A673 (cell line): ENCODE measurements at regions not wholly inside any gene's neighbourhood (a gene's known extent, or its start where the extent isn't known, plus 50 kb on each side); places are given as distances from the start of the nearest gene placed in this dataset.

Source experiments
- BruUV-seq: library from RNA; stranded (reverse); fragments of 400-500 nt; replicated peaks from 2 replicates; lab custom pipeline; 2021; lab: Mats Ljungman, UMichigan
- CTCF ChIA-PET: fragments of 300-600 bp; sonication (Branson Sonifier 250); formaldehyde crosslinking; loops from one replicate; lab custom pipeline; 2022; ENCODE audit warnings: antibody characterized with exemption; lab: Charles Lee
- POLR2A ChIA-PET: fragments of 300-600 bp; sonication (Branson Sonifier 250); formaldehyde crosslinking; loops from one replicate; lab custom pipeline; 2022; ENCODE audit warnings: antibody characterized with exemption; ENCODE audit not compliant: low non-redundant PET; lab: Charles Lee
- DNase-seq: peaks from one replicate; pipeline ENCODE4 v3.0.0-alpha.2; 2015; ENCODE audit warnings: low spot score
- H3K27ac ChIP-seq: fragments of 200-600 bp; sonication (generic); 2 replicates; pipeline ENCODE4 v1.5.1; 2016; ENCODE audit warnings: mixed run types, low read depth, mild to moderate bottlenecking, mixed read lengths, antibody characterized with exemption, low read length; ENCODE audit not compliant: poor library complexity, severe bottlenecking
- H3K27me3 ChIP-seq: fragments of 200-600 bp; sonication (generic); replicated peaks from 2 replicates; pipeline ENCODE4 v1.6.1; 2017; ENCODE audit warnings: mixed run types, low read depth, mild to moderate bottlenecking, mixed read lengths, antibody characterized with exemption, low read length; ENCODE audit not compliant: insufficient read depth, poor library complexity
- H3K36me3 ChIP-seq: fragments of 200-600 bp; sonication (generic); 2 replicates; pipeline ENCODE4 v1.6.1; 2016; ENCODE audit warnings: mixed run types, mild to moderate bottlenecking, mixed read lengths, antibody characterized with exemption, low read length; ENCODE audit not compliant: insufficient read depth, poor library complexity, severe bottlenecking
- H3K4me1 ChIP-seq: fragments of 200-600 bp; sonication (generic); 2 replicates; pipeline ENCODE4 v1.6.1; 2017; ENCODE audit warnings: mixed run types, mild to moderate bottlenecking, mixed read lengths, antibody characterized with exemption, low read length; ENCODE audit not compliant: insufficient read depth, poor library complexity, severe bottlenecking
- H3K4me3 ChIP-seq: fragments of 200-600 bp; sonication (generic); 2 replicates; pipeline ENCODE4 v1.5.1; 2016; ENCODE audit warnings: low read depth, mixed run types, mild to moderate bottlenecking, mixed read lengths, low read length; ENCODE audit not compliant: poor library complexity, severe bottlenecking
- H3K9me3 ChIP-seq: fragments of 200-600 bp; sonication (generic); 2 replicates; pipeline ENCODE4 v1.6.1; 2016; ENCODE audit warnings: mixed run types, low read depth, mild to moderate bottlenecking, mixed read lengths, antibody characterized with exemption, low read length; ENCODE audit not compliant: poor library complexity, severe bottlenecking
- EZH2 ChIP-seq: fragments of 200-600 bp; sonication (generic); IDR thresholded peaks from 2 replicates; pipeline ENCODE4 v1.6.1; 2017; ENCODE audit warnings: borderline replicate concordance, low read depth, mild to moderate bottlenecking, mixed read lengths, antibody characterized with exemption, low read length; ENCODE audit not compliant: poor library complexity, severe bottlenecking
- intact Hi-C: fragments of 100-400 bp; cut with micrococcal nuclease; formaldehyde crosslinking; loops from one replicate; pipeline ENCODE4 v1.10.0; 2022; ENCODE audit not compliant: unreplicated experiment
- TF ChIP-seq, protein P1 (sequence below): fragments of 300-800, 200-600 bp; sonication (generic); conservative IDR thresholded peaks from 2 replicates; pipeline ENCODE4 v1.5.1; 2017; ENCODE audit warnings: low read depth, mild to moderate bottlenecking, antibody characterized with exemption, low read length, moderate library complexity, mixed read lengths

DNA sequence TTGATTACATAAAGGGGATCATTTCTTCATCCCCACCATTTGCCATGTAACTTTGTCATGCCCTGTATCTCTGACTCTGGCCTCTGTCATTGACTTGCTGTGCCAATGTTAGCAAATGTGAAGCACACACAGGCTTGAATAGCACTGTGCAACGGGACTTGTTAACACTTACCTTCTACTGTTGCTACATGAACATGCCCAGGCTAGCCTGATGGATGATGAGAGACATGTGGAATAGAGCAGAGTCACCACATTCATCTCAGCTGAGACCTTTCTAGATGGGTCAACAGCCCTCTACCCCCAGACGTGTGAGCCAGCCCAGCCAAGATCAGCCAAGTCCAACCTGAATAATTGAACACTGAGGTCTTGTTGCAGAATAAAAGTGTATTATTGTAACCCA, 162.1 kb upstream of the SALL1 start:
- POLR2A ChIA-PET = no interaction called here
- BruUV-seq = no TSS peak
- no peaks in the 10 kb centered on the region for H3K27me3 ChIP-seq
- H3K36me3 ChIP-seq = no peaks in the 10 kb centered on the region
- DNase-seq = no peak
- intact Hi-C loops = no loop called here
- no peak overlapping the region for H3K27ac ChIP-seq
- H3K4me1 ChIP-seq = no peaks in the 10 kb centered on the region
- no peaks in the 10 kb centered on the region for H3K9me3 ChIP-seq
- TF ChIP-seq, protein P1, sequence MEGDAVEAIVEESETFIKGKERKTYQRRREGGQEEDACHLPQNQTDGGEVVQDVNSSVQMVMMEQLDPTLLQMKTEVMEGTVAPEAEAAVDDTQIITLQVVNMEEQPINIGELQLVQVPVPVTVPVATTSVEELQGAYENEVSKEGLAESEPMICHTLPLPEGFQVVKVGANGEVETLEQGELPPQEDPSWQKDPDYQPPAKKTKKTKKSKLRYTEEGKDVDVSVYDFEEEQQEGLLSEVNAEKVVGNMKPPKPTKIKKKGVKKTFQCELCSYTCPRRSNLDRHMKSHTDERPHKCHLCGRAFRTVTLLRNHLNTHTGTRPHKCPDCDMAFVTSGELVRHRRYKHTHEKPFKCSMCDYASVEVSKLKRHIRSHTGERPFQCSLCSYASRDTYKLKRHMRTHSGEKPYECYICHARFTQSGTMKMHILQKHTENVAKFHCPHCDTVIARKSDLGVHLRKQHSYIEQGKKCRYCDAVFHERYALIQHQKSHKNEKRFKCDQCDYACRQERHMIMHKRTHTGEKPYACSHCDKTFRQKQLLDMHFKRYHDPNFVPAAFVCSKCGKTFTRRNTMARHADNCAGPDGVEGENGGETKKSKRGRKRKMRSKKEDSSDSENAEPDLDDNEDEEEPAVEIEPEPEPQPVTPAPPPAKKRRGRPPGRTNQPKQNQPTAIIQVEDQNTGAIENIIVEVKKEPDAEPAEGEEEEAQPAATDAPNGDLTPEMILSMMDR = no peak
- no peak for TF ChIP-seq EZH2
- CTCF ChIA-PET = no interaction called here
- no peak overlapping the region for H3K4me3 ChIP-seq

DNA sequence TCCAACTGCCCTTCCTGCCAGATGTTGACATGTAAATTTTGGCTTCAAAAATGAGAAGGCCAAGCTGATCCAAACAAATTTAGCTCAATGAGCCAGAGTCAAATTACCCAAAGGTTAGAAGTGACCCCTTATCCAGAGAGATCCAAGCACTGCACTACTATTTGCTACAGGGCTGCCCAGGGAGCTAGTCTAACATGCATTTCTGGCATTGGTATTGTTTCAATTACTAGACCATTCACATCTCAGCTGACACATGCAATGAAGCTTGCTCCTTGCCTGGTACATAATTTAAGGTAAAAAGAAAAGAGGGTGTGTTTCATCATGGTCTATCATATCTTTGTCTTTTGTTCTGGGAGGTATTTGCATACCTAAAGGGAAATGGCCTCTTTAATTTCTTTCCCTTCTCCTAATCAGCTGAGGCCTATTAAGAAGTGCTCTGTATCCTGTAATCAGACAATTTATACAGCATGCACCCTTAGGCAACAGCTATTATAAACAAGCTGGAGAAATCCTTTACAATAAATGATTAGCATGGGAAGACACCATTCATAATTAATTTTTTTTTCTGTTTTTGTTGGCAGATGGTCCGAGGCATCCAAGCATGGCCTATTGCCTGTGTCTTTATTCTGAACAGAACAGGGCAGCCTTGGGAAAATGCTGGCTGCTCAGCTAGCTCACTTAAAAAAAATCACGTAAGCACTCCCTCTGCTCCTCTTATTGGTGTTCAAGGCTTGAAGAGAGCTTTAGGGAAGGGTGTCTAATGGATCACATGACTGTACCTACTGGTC, 161.5 kb upstream of the SALL1 start:
- intact Hi-C loops = no loop called here

DNA sequence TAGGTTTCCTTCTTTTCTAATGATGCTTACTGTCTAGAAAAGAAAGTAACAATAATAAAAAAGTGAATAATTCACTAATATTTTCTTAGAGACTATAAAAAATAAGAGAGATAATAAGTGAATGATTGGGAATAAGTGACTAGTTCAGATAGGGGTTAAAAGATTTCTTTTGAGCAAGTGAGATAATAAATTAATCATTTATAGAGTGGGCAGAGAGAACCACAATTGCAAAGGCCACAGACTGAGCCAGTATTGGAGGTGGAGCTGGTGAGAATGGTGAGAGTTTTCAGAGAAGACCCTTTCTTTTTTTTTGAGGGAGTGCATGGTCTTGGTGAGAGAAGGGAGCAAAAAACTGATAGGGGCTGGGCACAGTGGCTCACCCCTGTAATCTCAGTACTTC, 159.1 kb upstream of the SALL1 start:
- ChIA-PET POLR2A (no interaction called here), CTCF (no interaction called here)
- no TSS peak for BruUV-seq

More for the DNA sequence above, 161.5 kb upstream of the SALL1 start:
- Histone ChIP-seq H3K4me1 (no peaks in the 10 kb centered on the region), H3K36me3 (no peaks in the 10 kb centered on the region), H3K9me3 (no peaks in the 10 kb centered on the region), H3K27ac (no peak overlapping the region), H3K4me3 (no peak overlapping the region), H3K27me3 (no peaks in the 10 kb centered on the region)
- ChIA-PET POLR2A (no interaction called here), CTCF (no interaction called here)
- DNase-seq = no peak
- BruUV-seq = no TSS peak
- no peak for TF ChIP-seq EZH2
- TF ChIP-seq, protein P1 = no peak

More for the DNA sequence above, 159.1 kb upstream of the SALL1 start:
- no peak for DNase-seq
- Histone ChIP-seq H3K9me3 (no peaks in the 10 kb centered on the region), H3K4me1 (no peaks in the 10 kb centered on the region), H3K4me3 (no peak overlapping the region), H3K27ac (no peak overlapping the region), H3K27me3 (no peaks in the 10 kb centered on the region), H3K36me3 (no peaks in the 10 kb centered on the region)
- no peak for TF ChIP-seq EZH2
- TF ChIP-seq, protein P1 = no peak
- intact Hi-C loops = no loop called here
